ENCODE measurements at regions not wholly inside any gene's neighbourhood (a gene's known extent, or its start where the extent isn't known, plus 50 kb on each side); places are given as distances from the start of the nearest gene placed in this dataset.

GRCh38 chr6:120558294-120558693 lies 776.0 kb downstream of the TBC1D32 start:
- BruUV-seq (replicated peaks), result no TSS peak
- ChIA-PET CTCF (no interaction called here), POLR2A (ENCODE audit: low non-redundant PET) (no interaction called here)
- no peaks in the 10 kb centered on the region for H3K4me1 ChIP-seq (ENCODE audit: insufficient read depth, low read length, poor library complexity, severe bottlenecking)
- H3K9me3 ChIP-seq (ENCODE audit: low read depth, low read length, poor library complexity, severe bottlenecking), result peaks cover 4% of the 10 kb centered on the region
- no peak for DNase-seq (ENCODE audit: low spot score)
- TF ChIP-seq CTCF (conservative IDR thresholded peaks at IDR 0.05; ENCODE audit: low read depth, low read length) (no peak), EZH2 (IDR thresholded peaks at IDR 0.05; ENCODE audit: borderline replicate concordance, low read depth, low read length, poor library complexity, severe bottlenecking) (no peak)
- no peaks in the 10 kb centered on the region for H3K27me3 ChIP-seq (replicated peaks; ENCODE audit: insufficient read depth, low read depth, low read length, poor library complexity)
- no peak overlapping the region for H3K27ac ChIP-seq (ENCODE audit: low read depth, low read length, poor library complexity, severe bottlenecking)
- no peaks in the 10 kb centered on the region for H3K36me3 ChIP-seq (ENCODE audit: insufficient read depth, low read length, poor library complexity, severe bottlenecking)
- no peak overlapping the region for H3K4me3 ChIP-seq (ENCODE audit: low read depth, low read length, poor library complexity, severe bottlenecking)
- intact Hi-C loops (cut with micrococcal nuclease; ENCODE audit: unreplicated experiment), result no loop called here

GRCh38 chr6:120557554-120557953 lies 776.7 kb downstream of the TBC1D32 start:
- POLR2A ChIA-PET (ENCODE audit: low non-redundant PET), result no interaction called here
- TF ChIP-seq CTCF (conservative IDR thresholded peaks at IDR 0.05; ENCODE audit: low read depth, low read length) (no peak), EZH2 (IDR thresholded peaks at IDR 0.05; ENCODE audit: borderline replicate concordance, low read depth, low read length, poor library complexity, severe bottlenecking) (no peak)
- no peaks in the 10 kb centered on the region for H3K27me3 ChIP-seq (replicated peaks; ENCODE audit: insufficient read depth, low read depth, low read length, poor library complexity)

GRCh38 chr6:120556491-120556890 lies 777.8 kb downstream of the TBC1D32 start:
- DNase-seq (ENCODE audit: low spot score), result no peak
- H3K36me3 ChIP-seq (ENCODE audit: insufficient read depth, low read length, poor library complexity, severe bottlenecking), result no peaks in the 10 kb centered on the region
- ChIA-PET CTCF (no interaction called here), POLR2A (ENCODE audit: low non-redundant PET) (no interaction called here)
- H3K27ac ChIP-seq (ENCODE audit: low read depth, low read length, poor library complexity, severe bottlenecking), result no peak overlapping the region
- H3K4me3 ChIP-seq (ENCODE audit: low read depth, low read length, poor library complexity, severe bottlenecking), result no peak overlapping the region
- no peaks in the 10 kb centered on the region for H3K4me1 ChIP-seq (ENCODE audit: insufficient read depth, low read length, poor library complexity, severe bottlenecking)
- H3K9me3 ChIP-seq (ENCODE audit: low read depth, low read length, poor library complexity, severe bottlenecking), result no peaks in the 10 kb centered on the region
- H3K27me3 ChIP-seq (replicated peaks; ENCODE audit: insufficient read depth, low read depth, low read length, poor library complexity), result no peaks in the 10 kb centered on the region
- intact Hi-C loops (cut with micrococcal nuclease; ENCODE audit: unreplicated experiment), result no loop called here
- TF ChIP-seq EZH2 (IDR thresholded peaks at IDR 0.05; ENCODE audit: borderline replicate concordance, low read depth, low read length, poor library complexity, severe bottlenecking) (no peak), CTCF (conservative IDR thresholded peaks at IDR 0.05; ENCODE audit: low read depth, low read length) (no peak)
- no TSS peak for BruUV-seq (replicated peaks)

More at GRCh38 chr6:120557554-120557953, 776.7 kb downstream of the TBC1D32 start:
- Histone ChIP-seq H3K9me3 (ENCODE audit: low read depth, low read length, poor library complexity, severe bottlenecking) (peaks cover 4% of the 10 kb centered on the region), H3K27ac (ENCODE audit: low read depth, low read length, poor library complexity, severe bottlenecking) (no peak overlapping the region), H3K4me1 (ENCODE audit: insufficient read depth, low read length, poor library complexity, severe bottlenecking) (no peaks in the 10 kb centered on the region), H3K36me3 (ENCODE audit: insufficient read depth, low read length, poor library complexity, severe bottlenecking) (no peaks in the 10 kb centered on the region), H3K4me3 (ENCODE audit: low read depth, low read length, poor library complexity, severe bottlenecking) (no peak overlapping the region)
- DNase-seq (ENCODE audit: low spot score), result no peak
- CTCF ChIA-PET, result no interaction called here
- BruUV-seq (replicated peaks), result no TSS peak
- intact Hi-C loops (cut with micrococcal nuclease; ENCODE audit: unreplicated experiment), result no loop called here
